C1 segment of cervical spinal cord (tissue), 14 donors: ENCODE measurements at regions not wholly inside any gene's neighbourhood (a gene's known extent, or its start where the extent isn't known, plus 50 kb on each side); places are given as distances from the start of the nearest gene placed in this dataset.

Experiments used
- DNase-seq, 14 donors: peaks; one replicate each; lab custom pipeline; 2025; lab: John Stamatoyannopoulos, UW

DNA sequence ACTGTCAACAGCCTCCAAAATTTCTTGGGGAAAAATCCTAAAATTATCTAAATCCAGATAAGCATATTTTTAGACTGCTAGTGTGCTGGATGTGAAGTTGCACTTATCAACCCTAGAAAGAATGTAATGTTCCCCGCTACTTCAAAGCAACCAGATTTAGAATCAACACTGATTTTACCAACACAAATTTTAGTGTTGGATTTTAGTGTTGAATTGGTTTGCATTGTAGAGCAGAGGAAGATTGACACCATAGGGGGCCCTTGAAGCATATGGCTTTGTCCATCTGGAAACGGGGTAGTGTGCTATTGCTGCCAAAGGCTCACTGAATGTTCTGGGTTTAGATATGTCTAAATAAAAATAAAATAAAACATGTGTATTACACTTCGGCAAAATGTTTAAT is 126.3 kb upstream of the EMCN start:
- DNase-seq: peak in 2 of 14 donors; percentile 12 to 96

DNA sequence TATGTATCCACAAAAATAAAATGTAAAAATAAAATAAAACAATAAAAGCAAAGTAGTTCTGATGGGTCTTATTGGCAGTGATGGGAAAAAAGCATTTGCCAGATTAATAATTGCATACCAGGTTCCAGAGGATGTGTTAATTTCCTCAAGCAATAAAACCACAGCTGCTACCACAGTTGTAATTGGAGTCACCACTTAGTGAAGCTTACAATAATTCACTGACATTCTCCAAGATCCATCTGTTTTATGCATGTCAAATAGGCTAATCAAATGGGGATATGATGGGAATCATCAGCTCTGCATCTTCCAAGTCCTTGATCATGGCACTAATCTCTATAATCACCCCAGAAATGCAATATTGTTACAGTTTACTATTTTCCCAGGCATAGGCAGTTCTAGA is 123.5 kb upstream of the EMCN start:
- peak in 1 of 14 donors; percentile 37 for DNase-seq

DNA sequence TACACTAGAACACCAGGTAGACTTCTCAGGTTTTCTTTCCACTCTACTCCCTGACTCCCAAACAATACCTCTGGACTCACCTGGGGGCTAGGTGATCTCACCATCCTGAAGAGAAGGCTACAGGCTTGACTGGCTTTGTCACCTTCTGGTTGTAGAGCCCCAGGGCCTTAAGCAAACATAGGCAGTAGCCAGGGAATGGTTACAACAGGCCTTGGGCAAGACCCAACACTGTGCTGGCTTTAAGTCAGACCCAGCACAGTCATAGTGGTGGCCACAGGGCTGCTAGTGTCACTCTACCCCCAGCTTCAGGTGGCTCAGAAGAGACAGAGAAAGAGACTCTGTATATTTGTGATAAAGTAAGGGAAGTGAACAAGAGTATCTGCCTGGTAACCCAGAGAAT is 118.1 kb upstream of the EMCN start:
- DNase-seq: no peak

DNA sequence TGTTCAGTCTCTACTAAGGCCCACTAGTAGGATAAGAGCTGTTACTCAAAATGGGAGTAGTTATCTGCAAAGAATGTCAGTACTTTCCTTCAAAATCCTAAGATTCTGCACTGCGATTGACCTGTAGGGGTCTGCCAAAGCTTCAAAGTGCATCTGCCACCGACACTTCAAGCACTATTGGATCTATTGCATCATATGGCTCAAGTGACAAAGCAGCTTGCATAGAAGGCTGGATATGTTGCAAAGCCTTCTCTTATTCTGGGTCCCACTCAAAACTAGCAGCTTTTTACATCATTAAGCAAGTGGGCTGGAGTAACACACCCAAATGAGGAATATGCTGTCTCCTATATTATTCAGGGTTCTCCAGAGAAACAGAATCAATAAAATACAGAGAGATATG is 115.4 kb upstream of the EMCN start:
- no peak for DNase-seq

DNA sequence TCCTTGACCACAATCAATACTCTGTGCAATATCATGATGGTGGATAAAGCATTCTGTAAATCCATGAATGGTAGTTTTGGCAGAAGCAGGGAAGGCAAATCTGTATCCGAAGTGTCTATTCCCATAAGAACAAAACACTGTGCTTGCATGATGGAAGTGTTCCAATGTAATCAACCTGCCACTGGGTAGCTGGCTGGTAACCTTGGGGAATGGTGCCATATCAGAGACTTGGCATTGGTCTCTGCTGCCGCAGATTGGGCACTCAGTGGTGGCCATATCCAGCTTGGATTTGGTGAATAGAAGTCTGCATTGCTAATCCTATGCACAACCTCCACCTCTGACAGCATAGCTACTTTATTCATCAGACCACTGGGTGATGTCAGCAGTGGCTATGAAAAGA is 114.3 kb upstream of the EMCN start:
- DNase-seq: peak in 3 of 14 donors; percentile 27 to 98 (median 41)

DNA sequence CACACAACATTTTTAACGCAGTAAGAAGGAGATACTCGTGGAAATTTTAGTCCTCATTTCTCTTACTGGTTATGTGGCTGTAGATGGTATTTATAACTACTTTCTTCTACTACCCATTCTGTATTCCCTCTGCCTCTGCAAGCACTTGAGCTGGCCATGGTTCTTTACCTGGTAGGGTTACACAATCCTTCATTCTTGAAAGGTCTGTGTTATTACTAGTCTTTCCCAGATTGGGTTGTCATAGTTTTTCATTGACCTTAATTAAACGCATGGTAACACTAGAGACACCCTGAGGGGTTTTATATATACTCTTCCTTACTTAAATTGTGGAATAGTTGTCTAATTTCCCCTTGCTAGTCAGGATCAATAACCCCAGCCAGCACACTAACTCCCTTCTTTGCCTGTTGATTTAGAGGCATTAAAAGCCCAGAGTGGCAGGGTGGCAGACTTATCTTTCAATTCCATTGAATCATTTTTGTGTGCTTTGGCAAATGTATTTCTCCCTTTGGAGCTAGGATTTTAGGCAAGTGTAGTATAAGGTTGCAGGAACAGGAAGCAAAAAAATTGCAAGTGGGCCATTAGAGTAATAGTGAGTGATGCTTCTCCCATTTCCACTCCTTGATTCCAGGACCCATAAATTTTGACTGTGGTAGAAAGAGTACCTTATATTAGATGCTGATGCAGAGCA is 113.6 kb upstream of the EMCN start:
- no peak for DNase-seq

DNA sequence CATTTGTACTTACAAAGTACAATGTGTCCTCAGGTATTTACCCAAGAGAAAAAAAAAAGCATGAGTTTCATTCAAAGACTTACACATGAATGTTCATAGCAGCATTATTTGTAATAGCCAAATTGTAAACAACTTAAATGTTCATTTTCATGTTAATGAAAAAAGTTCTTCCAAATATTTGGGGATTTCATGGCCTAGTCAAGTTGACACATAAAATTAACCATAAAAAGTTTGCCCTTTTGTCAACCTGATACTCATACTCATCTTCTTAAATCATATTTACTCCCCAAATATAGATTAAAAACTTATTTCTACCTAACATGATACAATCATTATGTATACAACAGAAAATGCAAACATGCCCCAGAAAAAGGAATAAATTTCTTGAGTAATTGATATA is 112.5 kb upstream of the EMCN start:
- no peak for DNase-seq

DNA sequence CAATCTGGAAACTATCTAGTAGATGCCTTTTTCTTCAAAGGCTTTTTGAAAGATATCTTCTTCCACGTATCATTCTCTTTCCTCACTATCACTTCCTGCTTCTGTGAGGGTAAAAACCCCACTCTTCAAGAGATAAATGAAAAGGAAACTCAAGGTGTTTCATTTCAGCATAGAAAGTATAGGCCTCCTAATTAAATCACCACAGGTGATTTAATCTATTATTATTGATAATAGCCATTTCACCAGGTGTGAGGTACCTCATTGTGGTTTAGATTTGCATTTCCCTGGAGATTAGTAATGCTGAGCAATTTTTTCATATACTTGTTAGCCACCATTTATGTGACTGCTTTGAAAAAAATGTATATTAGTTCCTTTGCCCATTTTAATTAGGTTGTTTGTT is 92.0 kb upstream of the EMCN start:
- no peak for DNase-seq

DNA sequence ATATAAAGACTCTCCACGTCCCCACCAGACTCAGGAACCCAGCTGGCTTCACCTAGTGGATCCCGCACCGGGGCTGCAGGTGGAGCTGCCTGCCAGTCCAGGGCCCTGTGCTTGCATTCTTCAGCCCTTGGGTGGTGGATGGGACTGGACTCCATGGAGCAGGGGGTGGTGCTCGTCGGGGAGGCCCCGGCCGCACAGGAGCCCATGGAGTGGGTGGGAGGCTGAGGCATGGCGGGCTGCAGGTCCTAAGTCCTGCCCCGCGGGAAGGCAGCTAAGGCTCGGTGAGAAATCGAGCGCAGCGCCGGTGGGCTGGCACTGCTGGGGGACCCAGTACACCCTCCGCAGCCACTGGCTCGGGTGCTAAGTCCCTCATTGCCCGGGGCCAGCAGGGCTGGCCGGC is 90.8 kb upstream of the EMCN start:
- DNase-seq: peak in 1 of 14 donors; percentile 0

DNA sequence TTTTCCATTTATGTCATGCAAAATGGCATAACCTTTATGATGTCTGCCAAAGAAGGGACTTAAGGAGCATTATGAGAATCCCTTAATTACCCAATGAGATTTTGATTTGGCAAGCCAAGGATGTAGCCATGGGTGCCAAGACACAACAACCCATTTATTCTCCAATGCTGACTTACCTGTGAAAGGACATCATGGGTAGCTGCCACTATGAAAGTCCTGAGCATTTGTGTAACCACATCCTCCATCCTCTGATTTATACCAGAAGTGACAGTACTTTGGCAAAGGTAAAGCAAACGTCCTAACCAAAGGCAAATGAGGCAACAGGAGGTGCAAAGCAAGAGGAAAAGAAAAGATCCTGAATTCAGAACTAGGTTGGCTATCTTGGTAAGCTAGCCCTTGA is 87.3 kb upstream of the EMCN start:
- DNase-seq: peak in 1 of 14 donors; percentile 97

DNA sequence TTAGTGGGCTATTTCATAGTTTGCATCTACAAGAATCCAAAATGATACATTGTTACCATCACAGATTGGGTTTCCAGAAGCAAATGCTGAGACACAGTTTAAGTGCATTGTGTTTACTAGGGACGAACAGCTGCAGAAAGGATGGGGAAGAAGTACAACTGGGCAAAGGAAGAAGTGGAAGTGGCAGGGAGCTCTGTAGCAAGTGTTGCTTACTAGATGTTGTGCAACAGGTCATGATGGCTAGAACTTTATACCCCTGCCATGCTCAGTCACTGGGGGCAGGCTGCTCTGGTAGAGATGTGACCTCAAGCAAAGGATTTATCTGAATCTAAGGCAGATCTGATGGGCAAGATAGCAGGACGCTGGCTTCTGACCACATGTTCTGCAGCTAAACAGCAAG is 76.1 kb upstream of the EMCN start:
- no peak for DNase-seq

DNA sequence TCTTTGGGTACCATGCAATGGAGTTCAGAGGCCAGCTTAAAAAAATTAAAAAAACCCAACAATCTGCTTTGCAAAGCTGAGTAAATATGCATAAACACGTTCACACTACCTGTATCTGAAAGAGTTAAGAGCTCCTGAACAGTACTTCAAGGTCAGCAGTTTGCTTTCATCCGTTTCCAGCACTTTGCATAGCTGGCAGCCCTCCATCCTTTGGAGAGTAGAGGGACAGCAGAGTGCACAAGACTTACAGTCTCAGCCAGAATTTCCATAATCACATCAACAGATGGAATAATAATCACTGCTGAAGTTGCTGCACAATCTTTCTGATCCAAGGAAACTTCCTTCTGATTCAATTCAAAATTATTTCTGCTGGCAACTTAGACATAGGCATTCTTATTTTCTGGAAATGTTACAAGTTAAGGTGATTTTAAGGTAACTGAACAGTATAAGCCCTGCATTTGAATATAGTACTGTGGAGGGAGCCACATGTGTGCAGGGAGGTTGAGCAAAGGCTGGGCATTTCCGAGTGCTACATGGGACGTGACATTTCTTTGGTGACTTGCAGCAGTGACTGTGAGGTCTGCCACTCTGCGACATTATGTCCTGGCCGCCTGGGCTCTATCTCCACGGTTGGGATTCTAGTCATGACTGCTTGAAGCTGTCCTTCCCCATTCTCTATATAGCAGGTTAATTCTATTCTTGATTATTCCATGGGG is 73.5 kb upstream of the EMCN start:
- peak in 2 of 14 donors; percentile 1 to 79 for DNase-seq

DNA sequence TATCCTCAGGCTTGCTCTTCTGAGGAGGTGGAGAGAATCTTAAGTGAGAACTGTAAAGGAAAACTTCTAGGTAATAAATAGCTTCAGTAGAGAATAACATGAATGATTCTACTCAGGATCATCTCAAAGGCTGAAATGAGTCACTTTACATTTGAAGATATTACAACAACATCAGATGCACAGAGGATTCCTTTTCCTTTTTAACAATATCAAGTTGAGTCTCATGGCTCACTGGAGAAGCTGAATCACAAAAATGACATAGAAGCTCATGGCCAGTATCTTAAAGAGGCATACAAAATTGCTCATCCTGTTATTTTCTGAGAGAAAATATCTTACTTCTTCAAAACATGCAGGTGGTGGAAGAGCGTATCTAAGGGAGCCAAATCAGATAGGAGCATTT is 72.5 kb upstream of the EMCN start:
- no peak for DNase-seq

DNA sequence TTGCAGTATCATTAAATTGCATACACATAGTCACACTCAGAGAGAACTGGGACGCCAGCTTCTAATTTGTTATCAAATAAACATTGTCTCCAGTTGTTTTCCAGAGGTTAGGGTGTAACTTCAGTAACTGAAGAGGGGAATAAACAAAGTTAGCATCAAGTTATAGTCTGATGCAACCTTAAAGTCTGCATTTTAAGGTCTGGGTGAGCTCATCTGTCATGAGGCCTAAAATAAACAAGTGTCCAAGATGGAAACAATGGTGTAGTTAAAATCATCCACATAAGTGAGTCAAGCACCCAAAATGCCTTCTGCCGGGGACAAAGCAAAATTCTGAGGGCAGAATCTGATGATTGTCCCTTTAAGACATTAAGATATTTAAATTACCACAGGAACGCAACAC is 70.3 kb upstream of the EMCN start:
- no peak for DNase-seq

DNA sequence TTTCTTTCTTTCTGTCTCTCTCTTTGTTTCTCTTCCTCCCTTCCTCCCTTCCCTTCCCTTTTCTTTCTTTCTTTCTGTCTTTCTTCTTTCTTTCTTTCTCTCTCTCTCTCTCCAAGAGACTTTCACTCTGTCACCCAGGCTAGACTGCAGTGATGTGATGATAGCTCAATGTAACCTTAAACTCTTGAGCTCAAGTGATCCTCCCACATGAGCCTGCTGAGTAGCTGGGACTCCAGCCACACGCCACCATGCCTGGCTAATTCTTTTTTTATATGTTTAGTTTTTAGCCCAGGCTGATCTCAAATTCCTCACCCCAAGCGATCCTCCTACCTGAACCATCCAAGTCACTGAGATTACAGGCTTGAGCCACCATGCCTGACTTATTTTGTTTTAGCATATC is 64.3 kb upstream of the EMCN start:
- peak in 1 of 14 donors; percentile 31 for DNase-seq

DNA sequence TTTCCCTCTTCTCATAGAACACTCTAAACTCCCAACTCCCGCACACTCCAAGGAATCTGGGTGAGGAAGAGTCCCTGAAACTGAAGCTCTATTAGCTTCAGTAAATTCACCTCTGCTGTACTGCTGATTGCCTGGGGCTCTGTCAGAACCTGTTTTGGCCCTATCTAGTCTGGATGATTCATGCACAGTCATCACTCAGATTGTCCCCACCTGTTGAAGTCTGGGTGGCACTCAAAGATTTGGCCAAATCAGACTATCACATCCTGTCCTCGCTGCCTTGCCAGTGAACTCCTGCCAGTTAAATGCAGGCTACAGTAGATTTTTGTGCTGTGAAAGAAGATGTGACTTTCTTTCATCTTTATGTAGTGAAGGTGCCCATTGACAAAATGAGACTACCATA is 63.5 kb upstream of the EMCN start:
- peak in 2 of 14 donors; percentile 16 to 95 for DNase-seq

DNA sequence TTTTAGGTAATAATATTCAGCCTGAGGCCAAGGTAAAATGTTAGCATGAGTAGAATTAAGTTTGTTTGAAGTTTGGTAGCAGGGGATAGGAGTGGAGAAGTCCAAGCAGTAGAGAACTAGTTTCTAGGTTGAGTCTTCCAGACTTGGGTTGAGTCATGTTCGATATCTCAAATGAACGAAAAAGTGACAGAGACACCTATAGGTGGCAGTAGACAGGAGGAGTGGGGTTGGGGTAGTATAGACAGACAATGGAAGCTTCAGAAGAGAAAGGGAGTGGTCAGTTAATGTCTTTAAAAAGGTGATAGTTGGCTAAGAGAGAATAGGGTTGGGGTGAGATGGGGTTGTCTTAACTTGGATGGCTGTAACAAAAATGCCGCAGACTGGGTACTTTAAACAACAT is 58.7 kb upstream of the EMCN start:
- DNase-seq: no peak

DNA sequence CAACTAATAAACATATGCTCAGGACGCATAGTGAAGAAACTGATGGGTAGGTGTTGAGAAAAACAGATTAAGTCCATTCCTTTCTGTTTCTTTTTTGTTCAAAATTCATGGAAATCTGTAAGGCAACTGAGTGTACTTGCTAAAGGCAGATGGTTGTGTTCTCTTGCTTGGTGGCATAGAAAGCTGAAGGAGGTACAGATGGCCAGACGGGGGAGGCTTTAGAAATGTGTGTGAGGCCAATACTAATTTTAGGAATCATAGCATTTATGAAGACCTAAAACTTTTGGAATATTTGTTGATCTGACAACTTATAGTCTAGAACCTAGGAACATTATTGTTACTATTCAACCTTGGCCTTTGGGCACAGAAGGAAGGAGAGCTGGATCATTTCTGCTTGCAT is 56.8 kb upstream of the EMCN start:
- DNase-seq: peak in 1 of 14 donors; percentile 89

DNA sequence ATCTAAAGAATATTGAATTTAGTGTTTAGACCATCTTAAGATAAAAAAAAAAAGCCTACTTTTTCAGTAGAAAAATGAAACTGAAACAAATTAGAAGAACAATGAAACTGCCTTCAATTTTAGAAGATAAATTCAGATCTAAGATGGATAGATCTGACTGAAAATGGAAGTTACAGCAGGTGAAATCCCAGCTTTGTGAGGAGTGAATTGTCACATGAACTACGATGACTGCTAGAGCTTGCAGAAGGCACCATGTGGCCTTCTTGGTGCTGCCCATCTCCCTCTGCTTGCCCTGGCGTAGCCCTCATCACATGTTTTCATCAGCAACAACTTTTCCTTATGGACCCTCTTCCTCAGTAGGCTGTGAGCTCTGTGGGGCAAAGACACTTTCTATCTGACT is 51.4 kb upstream of the EMCN start:
- DNase-seq: no peak
